GM12891 (cell line): ENCODE measurements at regions not wholly inside any gene's neighbourhood (a gene's known extent, or its start where the extent isn't known, plus 50 kb on each side); places are given as distances from the start of the nearest gene placed in this dataset.

ENCODE experiments used
- DNase-seq: peaks from one replicate; pipeline ENCODE4 v3.0.0; 2011; ENCODE audit warnings: low spot score; ENCODE audit not compliant: insufficient read length
- FAIRE-seq: peaks from 2 replicates; lab custom pipeline; 2011; peaks lifted over from hg19 to GRCh38; lab: Jason Lieb, UNC
- PAX5 ChIP-seq: IDR thresholded peaks from 2 replicates; pipeline ENCODE4 v1.6.1; 2011; ENCODE audit warnings: low read length, moderate library complexity, mild to moderate bottlenecking; ENCODE audit not compliant: insufficient read depth, severe bottlenecking
- POLR2A ChIP-seq: IDR thresholded peaks from 2 replicates; pipeline ENCODE4 v1.6.1; 2011; ENCODE audit warnings: low read depth, low read length, control low read depth
- POLR2AphosphoS5 ChIP-seq: IDR thresholded peaks from 2 replicates; pipeline ENCODE4 v1.6.1; 2011; ENCODE audit warnings: low read depth, low read length, control low read depth
- POU2F2 ChIP-seq: IDR thresholded peaks from 2 replicates; pipeline ENCODE4 v1.6.1; 2011; ENCODE audit warnings: low read depth, mild to moderate bottlenecking, control low read depth, low read length, moderate library complexity
- SPI1 ChIP-seq: IDR thresholded peaks from 2 replicates; pipeline ENCODE4 v1.6.1; 2011; ENCODE audit warnings: low read depth, low read length, control low read depth
- TAF1 ChIP-seq: IDR thresholded peaks from 2 replicates; pipeline ENCODE4 v1.6.1; 2011; ENCODE audit warnings: low read depth, low read length, control low read depth

- TF ChIP-seq PAX5 (no peak), TAF1 (no peak), SPI1 (no peak), POLR2A (no peak), POLR2AphosphoS5 (no peak), POU2F2 (no peak)
- DNase-seq (no peak), FAIRE-seq (no peak)
Observed at GRCh38 chr7:115496006-115496405, 534.6 kb downstream of the TFEC start.

GRCh38 chr7:115494529-115495147 is 535.9 kb downstream of the TFEC start:
- FAIRE-seq (no peak), DNase-seq (no peak)
- TF ChIP-seq SPI1 (no peak), POU2F2 (no peak), TAF1 (no peak), POLR2AphosphoS5 (no peak), POLR2A (no peak), PAX5 (no peak)

GRCh38 chr7:115493381-115493780 is 537.2 kb downstream of the TFEC start:
- FAIRE-seq (no peak), DNase-seq (no peak)
- TF ChIP-seq PAX5 = no peak
- no peak for TF ChIP-seq POLR2A
- TF ChIP-seq SPI1 = no peak

- no peak for DNase-seq
- no peak for TF ChIP-seq POLR2AphosphoS5
- no peak for TF ChIP-seq SPI1
- TF ChIP-seq POU2F2 = no peak
- TF ChIP-seq PAX5 = no peak
- TF ChIP-seq POLR2A = no peak
- TF ChIP-seq TAF1 = no peak
- no peak for FAIRE-seq
Observed at GRCh38 chr7:115491744-115492380, 538.7 kb downstream of the TFEC start.

- FAIRE-seq (no peak), DNase-seq (no peak)
- TF ChIP-seq POLR2AphosphoS5 (no peak), TAF1 (no peak), POU2F2 (no peak), PAX5 (no peak), SPI1 (no peak), POLR2A (no peak)
Observed at GRCh38 chr7:115479448-115479847, 551.1 kb downstream of the TFEC start.

- DNase-seq (no peak), FAIRE-seq (no peak)
- no peak for TF ChIP-seq POLR2AphosphoS5
- no peak for TF ChIP-seq TAF1
- no peak for TF ChIP-seq POLR2A
- no peak for TF ChIP-seq SPI1
- TF ChIP-seq POU2F2 = no peak
- no peak for TF ChIP-seq PAX5
Observed at GRCh38 chr7:115478426-115478825, 552.1 kb downstream of the TFEC start.

- no peak for TF ChIP-seq TAF1
- TF ChIP-seq POU2F2 = no peak
- TF ChIP-seq POLR2AphosphoS5 = no peak
- TF ChIP-seq POLR2A = no peak
- TF ChIP-seq SPI1 = no peak
- no peak for TF ChIP-seq PAX5
Observed at GRCh38 chr7:115477193-115477651, 553.3 kb downstream of the TFEC start.

GRCh38 chr7:115476671-115477181 is 553.8 kb downstream of the TFEC start:
- no peak for DNase-seq
- no peak for FAIRE-seq
- TF ChIP-seq POLR2AphosphoS5 = no peak
- no peak for TF ChIP-seq POLR2A
- TF ChIP-seq SPI1 = no peak
- no peak for TF ChIP-seq POU2F2
- no peak for TF ChIP-seq PAX5
- TF ChIP-seq TAF1 = no peak

More at GRCh38 chr7:115477193-115477651, 553.3 kb downstream of the TFEC start:
- no peak for DNase-seq
- no peak for FAIRE-seq

GRCh38 chr7:115475761-115476385 is 554.0 kb downstream of the MDFIC start:
- DNase-seq = no peak
- FAIRE-seq = no peak
- TF ChIP-seq POLR2A = no peak
- TF ChIP-seq TAF1 = no peak
- TF ChIP-seq PAX5 = no peak
- no peak for TF ChIP-seq SPI1
